SK-N-SH (cell line): ENCODE measurements at regions not wholly inside any gene's neighbourhood (a gene's known extent, or its start where the extent isn't known, plus 50 kb on each side); places are given as distances from the start of the nearest gene placed in this dataset.

Source experiments
- CTCF ChIA-PET: fragments of 300-600, 350-600 bp; formaldehyde crosslinking; extraction: SDS; loops from one replicate; lab custom pipeline; 2021; lab: Yijun Ruan, JAX
- POLR2A ChIA-PET: fragments of 350-600 bp; sonication (Branson Sonifier 250); formaldehyde crosslinking; extraction: SDS; loops from one replicate; lab custom pipeline; 2020; ENCODE audit warnings: antibody characterized with exemption, inconsistent platforms; lab: Yijun Ruan, JAX
- DNase-seq: peaks from one replicate; pipeline ENCODE4 v3.0.0; 2012
- H2AFZ ChIP-seq: fragments of 200-600 bp; sonication (generic); 2 replicates; pipeline ENCODE4 v1.8.1; 2016; ENCODE audit warnings: antibody characterized with exemption, mild to moderate bottlenecking, low read depth
- H3F3A ChIP-seq: fragments of 200-600 bp; sonication (generic); replicated peaks from 2 replicates; pipeline ENCODE3; 2016; ENCODE audit warnings: antibody characterized with exemption, mild to moderate bottlenecking; ENCODE audit not compliant: insufficient read depth
- H3K27ac ChIP-seq, 2 experiments: fragments of 200-500 bp in 1 of 2; fragments of 200-600 bp in 1 of 2; sonication (Bioruptor generic) in 1 of 2; sonication (generic), shearing (Covaris generic) in 1 of 2; 2 replicates each; pipeline versions ENCODE4 v1.5.1 to v1.6.1; 2014 to 2016; ENCODE audit warnings: low read depth in 2 of 2, inconsistent platforms in 1 of 2, low read length in 1 of 2, mild to moderate bottlenecking in 1 of 2, mixed read lengths in 1 of 2
- H3K27me3 ChIP-seq: fragments of 200-600 bp; sonication (generic), shearing (Covaris generic); 2 replicates; pipeline ENCODE4 v1.6.1; 2016; ENCODE audit warnings: mixed run types; ENCODE audit not compliant: insufficient read depth
- H3K36me3 ChIP-seq, 2 experiments: fragments of 200-500 bp in 1 of 2; fragments of 200-600 bp in 1 of 2; sonication (Bioruptor generic) in 1 of 2; sonication (generic) in 1 of 2; replicated peaks in 1 of 2; 2 replicates each; pipeline versions ENCODE3 to v1.5.1; 2014 to 2016; ENCODE audit warnings: low read length in 1 of 2, mild to moderate bottlenecking in 1 of 2; ENCODE audit not compliant: insufficient read depth in 2 of 2, control insufficient read depth in 1 of 2
- H3K4me1 ChIP-seq, 2 experiments: fragments of 200-500 bp in 1 of 2; fragments of 200-600 bp in 1 of 2; sonication (Bioruptor generic) in 1 of 2; sonication (generic), shearing (Covaris generic) in 1 of 2; 2 replicates each; pipeline versions ENCODE4 v1.5.1 to v1.6.1; 2014 to 2016; ENCODE audit warnings: low read depth in 1 of 2, low read length in 1 of 2, mixed run types in 1 of 2; ENCODE audit not compliant: insufficient read depth in 2 of 2, control insufficient read depth in 1 of 2
- H3K4me2 ChIP-seq: fragments of 200-600 bp; sonication (generic), shearing (Covaris generic); 2 replicates; pipeline ENCODE4 v1.6.1; 2017; ENCODE audit warnings: mixed run types
- H3K4me3 ChIP-seq, 2 experiments: fragments of 200-500 bp in 1 of 2; fragments of 200-600 bp in 1 of 2; sonication (Bioruptor generic) in 1 of 2; sonication (generic), shearing (Covaris generic) in 1 of 2; 2 replicates each; pipeline versions ENCODE4 v1.5.1 to v1.8.1; 2014 to 2016; ENCODE audit warnings: low read depth in 2 of 2, inconsistent platforms in 1 of 2, low read length in 1 of 2, mild to moderate bottlenecking in 1 of 2, mixed read lengths in 1 of 2, moderate library complexity in 1 of 2
- H3K79me2 ChIP-seq: fragments of 200-600 bp; sonication (generic); 2 replicates; pipeline ENCODE4 v1.8.1; 2017; ENCODE audit warnings: mild to moderate bottlenecking; ENCODE audit not compliant: insufficient read depth
- H3K9ac ChIP-seq: fragments of 200-600 bp; sonication (generic); 2 replicates; pipeline ENCODE4 v1.6.1; 2017; ENCODE audit warnings: mixed run types
- H3K9me2 ChIP-seq: fragments of 200-600 bp; sonication (generic); 2 replicates; pipeline ENCODE4 v1.6.1; 2017; ENCODE audit warnings: mixed run types
- H3K9me3 ChIP-seq: fragments of 200-600 bp; sonication (generic); 2 replicates; pipeline ENCODE4 v1.6.1; 2017; ENCODE audit warnings: mixed run types, mild to moderate bottlenecking, moderate library complexity
- H4K20me1 ChIP-seq: fragments of 200-600 bp; sonication (generic); 2 replicates; pipeline ENCODE4 v1.6.1; 2017; ENCODE audit warnings: mild to moderate bottlenecking, mixed run types; ENCODE audit not compliant: insufficient read depth
- CHD2 ChIP-seq: fragments of 150-350 bp; IDR thresholded peaks from 2 replicates; pipeline ENCODE4 v1.6.1; 2018; ENCODE audit warnings: low read length; ENCODE audit not compliant: partially characterized antibody
- FOXM1 ChIP-seq: IDR thresholded peaks from 2 replicates; pipeline ENCODE4 v1.4.0; 2012; ENCODE audit warnings: low read depth, mild to moderate bottlenecking
- JUND ChIP-seq: IDR thresholded peaks from 2 replicates; pipeline ENCODE4 v1.4.0; 2012
- MEF2A ChIP-seq: IDR thresholded peaks from 2 replicates; pipeline ENCODE4 v1.4.0; 2012; ENCODE audit warnings: low read depth, borderline replicate concordance
- MXI1 ChIP-seq: IDR thresholded peaks from 2 replicates; pipeline ENCODE4 v1.6.1; 2012; ENCODE audit warnings: mild to moderate bottlenecking, low read depth, low read length, improper control_type of control experiment
- NRF1 ChIP-seq: IDR thresholded peaks from 2 replicates; pipeline ENCODE4 v1.6.1; 2012; ENCODE audit warnings: low read depth, mild to moderate bottlenecking, low read length
- SMC3 ChIP-seq: IDR thresholded peaks from 2 replicates; pipeline ENCODE4 v1.6.1; 2012; ENCODE audit warnings: low read depth, low read length, improper control_type of control experiment
- TCF12 ChIP-seq: IDR thresholded peaks from 2 replicates; pipeline ENCODE4 v1.4.0; 2012
- whole genome bisulfite sequencing: methylation state at CpG from one replicate; pipeline ENCODE4 v1.1.6; 2017; ENCODE audit warnings: low lambda C conversion rate; 5-methylcytosine and 5-hydroxymethylcytosine counted together
- TF ChIP-seq, protein P1 (sequence below): IDR thresholded peaks from 2 replicates; pipeline ENCODE4 v1.6.1; 2012; ENCODE audit warnings: mild to moderate bottlenecking, low read depth, low read length, moderate library complexity

DNA sequence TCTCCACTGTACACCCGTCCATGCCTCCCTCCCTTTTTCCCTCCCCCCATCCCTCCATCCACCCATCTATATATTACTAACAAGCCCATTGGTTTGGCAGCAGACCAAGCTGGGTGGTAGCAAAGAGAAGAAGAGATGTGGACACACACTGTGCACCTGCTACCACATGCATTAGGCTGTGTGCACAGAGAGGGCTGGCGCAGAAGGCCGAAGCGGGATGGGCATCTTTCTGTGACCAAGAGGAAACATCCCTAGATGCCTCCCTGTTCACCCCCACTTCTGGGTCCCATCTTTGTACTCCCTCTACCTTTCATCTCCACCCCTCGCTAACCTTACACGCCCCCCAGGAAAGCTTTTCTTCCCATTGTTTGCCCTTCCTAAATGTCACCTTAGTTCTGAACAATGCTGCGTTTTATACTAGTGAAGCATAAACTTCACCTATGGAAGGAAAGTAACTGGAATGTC lies 64.9 kb upstream of the AFDN start (continued):
- TF ChIP-seq, protein P1, sequence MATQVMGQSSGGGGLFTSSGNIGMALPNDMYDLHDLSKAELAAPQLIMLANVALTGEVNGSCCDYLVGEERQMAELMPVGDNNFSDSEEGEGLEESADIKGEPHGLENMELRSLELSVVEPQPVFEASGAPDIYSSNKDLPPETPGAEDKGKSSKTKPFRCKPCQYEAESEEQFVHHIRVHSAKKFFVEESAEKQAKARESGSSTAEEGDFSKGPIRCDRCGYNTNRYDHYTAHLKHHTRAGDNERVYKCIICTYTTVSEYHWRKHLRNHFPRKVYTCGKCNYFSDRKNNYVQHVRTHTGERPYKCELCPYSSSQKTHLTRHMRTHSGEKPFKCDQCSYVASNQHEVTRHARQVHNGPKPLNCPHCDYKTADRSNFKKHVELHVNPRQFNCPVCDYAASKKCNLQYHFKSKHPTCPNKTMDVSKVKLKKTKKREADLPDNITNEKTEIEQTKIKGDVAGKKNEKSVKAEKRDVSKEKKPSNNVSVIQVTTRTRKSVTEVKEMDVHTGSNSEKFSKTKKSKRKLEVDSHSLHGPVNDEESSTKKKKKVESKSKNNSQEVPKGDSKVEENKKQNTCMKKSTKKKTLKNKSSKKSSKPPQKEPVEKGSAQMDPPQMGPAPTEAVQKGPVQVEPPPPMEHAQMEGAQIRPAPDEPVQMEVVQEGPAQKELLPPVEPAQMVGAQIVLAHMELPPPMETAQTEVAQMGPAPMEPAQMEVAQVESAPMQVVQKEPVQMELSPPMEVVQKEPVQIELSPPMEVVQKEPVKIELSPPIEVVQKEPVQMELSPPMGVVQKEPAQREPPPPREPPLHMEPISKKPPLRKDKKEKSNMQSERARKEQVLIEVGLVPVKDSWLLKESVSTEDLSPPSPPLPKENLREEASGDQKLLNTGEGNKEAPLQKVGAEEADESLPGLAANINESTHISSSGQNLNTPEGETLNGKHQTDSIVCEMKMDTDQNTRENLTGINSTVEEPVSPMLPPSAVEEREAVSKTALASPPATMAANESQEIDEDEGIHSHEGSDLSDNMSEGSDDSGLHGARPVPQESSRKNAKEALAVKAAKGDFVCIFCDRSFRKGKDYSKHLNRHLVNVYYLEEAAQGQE, result no peak
- TF ChIP-seq, all 33 proteins: peak for 0

DNA sequence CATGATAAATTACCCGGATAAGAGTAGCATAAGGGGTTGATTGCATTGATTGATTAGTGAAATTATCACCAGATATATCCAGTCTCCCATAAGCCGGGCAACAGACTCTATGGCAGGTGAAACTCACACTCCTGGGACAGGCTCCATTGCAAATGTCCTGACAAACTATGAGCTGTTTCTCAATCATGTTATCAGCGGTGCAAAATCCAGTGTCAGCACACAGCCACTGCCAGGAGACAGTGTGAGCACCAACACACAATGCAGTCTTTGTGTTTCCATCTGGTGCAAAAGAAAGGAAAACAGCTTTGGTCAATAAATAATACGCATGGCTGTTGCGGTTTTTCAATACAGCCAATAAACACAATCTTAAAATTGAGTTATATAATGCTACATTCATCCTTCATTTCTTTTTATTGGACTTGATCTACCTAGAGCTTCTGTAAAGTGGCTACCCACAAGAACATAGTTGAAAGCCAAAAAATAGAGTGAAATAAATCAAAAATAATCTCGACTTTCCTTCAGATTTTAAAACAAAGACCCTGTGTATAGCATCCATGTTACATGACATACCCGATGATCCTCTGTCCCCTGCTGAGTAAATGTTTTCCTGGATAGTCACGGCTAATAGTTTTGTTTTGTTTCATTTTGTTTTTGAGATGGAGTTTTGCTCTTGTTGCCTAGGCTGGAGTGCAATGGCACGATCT lies 64.3 kb upstream of the AFDN start:
- Histone ChIP-seq H3K9me2 (no peaks in the 10 kb centered on the region), H3K9me3 (no peaks in the 10 kb centered on the region), H3K4me2 (no peak overlapping the region), H3F3A (no peaks in the 10 kb centered on the region), H3K9ac (no peak overlapping the region), H3K27me3 (no peaks in the 10 kb centered on the region), H3K4me1 (no peaks in the 10 kb centered on the region), H3K27ac (no peak overlapping the region), H3K79me2 (no peaks in the 10 kb centered on the region), H3K4me3 (no peak overlapping the region), H3K36me3 (no peaks in the 10 kb centered on the region), H4K20me1 (no peaks in the 10 kb centered on the region), H2AFZ (no peak overlapping the region)
- 59% methylated on average over 9 of the region's 9 CpGs for WGBS
- ChIA-PET CTCF (no interaction called here), POLR2A (no interaction called here)
- DNase-seq, result no peak
- TF ChIP-seq SMC3 (no peak), JUND (no peak), MXI1 (no peak), TCF12 (no peak), MEF2A (no peak), FOXM1 (no peak), CHD2 (no peak)

DNA sequence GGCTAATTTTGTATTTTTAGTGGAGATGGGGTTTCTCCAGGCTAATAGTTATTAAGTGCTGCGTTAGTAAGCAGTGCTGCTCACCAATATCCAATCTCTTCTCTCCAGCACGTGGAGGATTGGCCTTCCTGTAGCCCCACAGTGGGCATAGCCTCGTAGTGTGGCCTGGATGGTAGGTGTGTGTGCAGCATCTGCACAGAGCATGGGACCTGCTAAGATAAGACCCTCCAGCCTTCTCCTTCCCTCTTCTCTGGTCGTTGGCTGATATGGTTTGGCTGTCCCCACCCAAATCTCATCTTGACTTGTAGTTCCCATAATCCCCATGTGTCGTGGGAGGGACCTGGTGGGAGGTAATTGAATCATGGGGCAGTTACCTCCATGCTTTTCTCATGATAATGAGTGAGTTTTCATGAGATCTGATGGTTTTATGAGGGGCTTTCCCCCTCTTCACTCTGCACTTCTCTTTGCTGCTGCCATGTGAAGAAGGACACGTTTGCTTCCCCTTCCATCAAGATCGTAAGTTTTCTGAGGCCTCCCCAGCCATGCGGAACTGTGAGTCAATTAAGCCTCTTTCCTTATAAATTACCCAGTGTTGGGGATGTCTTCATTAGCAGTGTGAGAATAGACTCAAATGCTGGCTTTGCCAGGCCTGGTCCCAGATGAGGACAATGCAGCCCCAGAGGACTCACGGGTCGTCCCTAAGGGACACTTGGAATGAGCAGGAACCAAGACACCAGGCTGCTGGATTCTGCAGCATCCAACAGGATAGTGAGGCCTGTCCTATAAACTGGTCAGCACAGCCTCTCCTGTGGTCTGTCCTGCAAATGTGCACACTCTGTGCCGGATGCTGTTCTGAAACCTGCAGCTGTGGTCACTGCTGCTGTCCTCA lies 63.4 kb upstream of the AFDN start:
- Histone ChIP-seq H3K9ac (no peak overlapping the region), H2AFZ (no peak overlapping the region), H3K4me1 (no peaks in the 10 kb centered on the region), H3K9me2 (no peaks in the 10 kb centered on the region), H3K79me2 (no peaks in the 10 kb centered on the region), H3K27me3 (no peaks in the 10 kb centered on the region), H3K36me3 (no peaks in the 10 kb centered on the region), H4K20me1 (no peaks in the 10 kb centered on the region), H3K4me3 (no peak overlapping the region), H3K9me3 (no peaks in the 10 kb centered on the region), H3F3A (no peaks in the 10 kb centered on the region), H3K27ac (no peak overlapping the region), H3K4me2 (no peak overlapping the region)
- ChIA-PET CTCF (no interaction called here), POLR2A (no interaction called here)
- 36% methylated on average over 10 of the region's 11 CpGs for WGBS
- TF ChIP-seq NRF1, result no peak
- DNase-seq, result no peak
